ENCODE measurements at regions not wholly inside any gene's neighbourhood (a gene's known extent, or its start where the extent isn't known, plus 50 kb on each side); places are given as distances from the start of the nearest gene placed in this dataset.

- DNase-seq: no peak
Observed at GRCh38 chr12:47305464-47305863, 225.7 kb upstream of the AMIGO2 start.

DNA sequence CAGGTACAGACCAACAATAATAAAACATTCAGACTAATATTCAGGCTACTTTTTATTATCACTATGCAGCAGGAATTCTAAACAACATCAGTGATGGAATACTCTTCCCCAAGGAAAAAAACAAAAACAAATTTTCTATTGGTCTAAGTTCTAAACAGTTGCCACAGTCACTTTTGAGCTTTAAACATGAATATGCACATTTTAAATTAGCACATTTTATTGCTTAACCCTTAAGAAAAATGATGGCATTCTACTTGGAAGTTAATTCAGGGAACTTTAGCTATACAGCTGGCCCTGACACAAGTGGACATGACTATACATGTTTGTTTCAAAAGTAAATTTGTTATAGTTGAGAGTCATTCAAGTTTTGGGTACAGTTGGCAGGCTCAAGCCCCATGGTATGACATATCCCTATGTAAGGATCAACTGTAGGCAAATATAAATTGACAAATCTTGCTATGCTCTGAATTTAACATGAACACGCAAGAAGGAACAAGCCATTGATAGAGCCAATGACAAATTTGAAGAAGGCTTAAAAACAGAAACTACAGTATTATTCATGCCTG, 224.3 kb upstream of the AMIGO2 start:
- DNase-seq: no peak

GRCh38 chr12:47303207-47303606, 223.4 kb upstream of the AMIGO2 start:
- DNase-seq: no peak

GRCh38 chr12:47302111-47302671, 222.4 kb upstream of the AMIGO2 start:
- DNase-seq: no peak

DNA sequence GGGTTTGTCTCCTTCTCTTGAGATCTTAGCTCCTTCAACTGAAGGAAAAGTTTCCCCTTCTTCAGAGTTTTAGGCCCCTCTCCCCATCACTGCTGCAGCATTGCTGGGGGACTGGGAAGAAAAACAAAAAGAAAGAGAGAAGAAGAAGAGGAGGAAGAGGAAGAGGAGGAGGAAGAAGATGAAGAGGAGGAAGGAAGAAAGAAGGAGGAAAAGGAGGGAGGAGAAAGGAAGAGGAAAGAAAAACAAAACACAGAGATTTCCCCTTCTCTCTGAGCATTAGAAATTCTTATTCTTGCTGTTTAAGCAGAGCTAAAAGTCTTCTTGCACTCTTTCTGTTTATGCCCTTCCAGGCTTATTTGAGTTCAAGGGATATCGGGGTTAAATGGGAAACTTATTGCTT, 219.8 kb upstream of the AMIGO2 start:
- no peak for DNase-seq

DNA sequence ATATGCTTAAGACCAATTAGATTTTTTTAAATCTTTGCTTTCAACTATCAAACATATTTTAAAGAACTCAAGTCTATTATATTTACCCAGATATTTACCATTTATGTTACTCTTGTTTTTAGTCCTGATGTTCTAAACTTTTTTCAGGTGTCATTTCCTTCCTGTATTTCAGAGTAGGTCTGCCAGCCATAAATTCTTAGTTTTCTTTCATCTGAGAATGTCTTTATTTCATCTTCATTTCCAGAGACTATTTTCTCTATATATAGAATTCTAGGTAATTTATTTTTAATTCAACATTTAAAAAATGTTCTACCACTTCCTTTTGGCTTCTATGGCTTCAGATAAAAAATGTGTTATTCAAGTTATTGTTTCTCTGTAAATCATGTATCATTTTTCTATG, 218.2 kb upstream of the AMIGO2 start:
- DNase-seq: no peak

DNA sequence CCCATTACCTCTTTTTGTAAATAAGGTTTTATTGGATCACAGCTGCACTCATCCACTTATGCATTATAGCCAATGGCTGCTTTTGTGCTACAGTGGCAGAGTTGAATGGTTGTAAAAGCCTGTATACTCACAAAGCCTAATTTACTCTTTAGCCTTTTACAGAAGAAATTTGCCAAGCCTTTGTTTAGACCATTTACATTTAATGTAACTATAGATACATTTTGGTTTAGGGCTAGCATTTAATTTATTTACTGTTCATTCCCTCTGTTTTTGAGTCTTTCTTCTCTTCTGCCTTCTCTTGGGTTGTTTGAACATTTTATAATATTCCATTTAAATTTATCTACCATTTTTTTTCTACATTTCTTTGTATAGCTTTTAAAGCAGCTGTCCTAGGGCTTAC, 217.1 kb upstream of the AMIGO2 start:
- no peak for DNase-seq

DNA sequence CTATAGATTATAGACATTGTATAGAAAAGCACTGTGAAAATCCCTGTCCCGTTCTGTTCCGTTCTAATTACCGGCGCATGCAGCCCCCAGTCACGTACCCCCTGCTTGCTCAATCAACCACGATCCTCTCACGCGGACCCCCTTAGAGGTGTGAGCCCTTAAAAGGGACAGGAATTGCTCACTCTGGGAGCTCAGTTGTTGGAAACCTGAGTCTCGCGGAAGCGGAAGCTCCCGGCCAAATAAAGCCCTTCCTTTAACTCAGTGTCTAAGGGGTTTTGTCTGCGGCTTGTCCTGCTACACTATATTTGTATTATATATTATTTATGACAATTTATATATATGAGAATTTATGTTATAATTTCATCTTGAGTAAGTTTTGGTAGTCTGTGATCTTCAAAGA, 213.6 kb upstream of the AMIGO2 start:
- no peak for DNase-seq

DNA sequence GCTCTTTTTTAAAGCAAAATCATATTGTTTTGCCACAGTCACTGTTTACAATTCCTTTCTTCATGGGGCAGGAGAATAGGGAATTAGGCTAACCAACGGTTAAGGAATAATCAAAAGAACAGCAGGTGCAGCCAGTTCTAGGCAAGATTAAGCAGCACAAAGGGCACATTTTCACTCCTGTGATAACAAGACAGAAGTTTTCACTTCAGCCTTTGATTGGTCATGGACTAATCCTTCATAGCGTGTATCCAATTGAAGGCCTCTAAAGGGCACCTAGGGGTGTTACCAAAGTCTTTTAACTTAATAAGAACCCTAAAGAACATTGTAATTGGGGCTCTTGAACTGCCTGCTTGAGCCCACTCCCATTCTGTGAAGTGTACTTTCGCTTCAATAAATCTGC, 206.9 kb upstream of the AMIGO2 start:
- no peak for DNase-seq

Data from CD4-positive, alpha-beta T cell treated with Interleukin-6 for 4 hours (primary cell).